WTC11 (cell line): ENCODE measurements at regions not wholly inside any gene's neighbourhood (a gene's known extent, or its start where the extent isn't known, plus 50 kb on each side); places are given as distances from the start of the nearest gene placed in this dataset.

Experiments used
- CREB1 ChIP-seq: sonication (generic); formaldehyde crosslinking; IDR thresholded peaks from 2 replicates; pipeline ENCODE4 v1.8.0; 2023; ENCODE audit warnings: mild to moderate bottlenecking, missing genetic modification reagents
- E2F4 ChIP-seq: sonication (generic); formaldehyde crosslinking; IDR thresholded peaks from 2 replicates; pipeline ENCODE4 v1.8.1; 2022; ENCODE audit warnings: low read depth, mild to moderate bottlenecking, moderate library complexity, missing genetic modification reagents, borderline replicate concordance
- MAX ChIP-seq: sonication (generic); formaldehyde crosslinking; IDR thresholded peaks from 2 replicates; pipeline ENCODE4 v1.8.0; 2022; ENCODE audit warnings: mild to moderate bottlenecking, missing genetic modification reagents
- NR2C2 ChIP-seq: sonication (generic); formaldehyde crosslinking; IDR thresholded peaks from 2 replicates; pipeline ENCODE4 v1.8.0; 2022; ENCODE audit warnings: mild to moderate bottlenecking, missing genetic modification reagents
- SP1 ChIP-seq: sonication (generic); formaldehyde crosslinking; conservative IDR thresholded peaks from 2 replicates; pipeline ENCODE4 v1.8.1; 2022; ENCODE audit warnings: missing genetic modification reagents
- TCF7 ChIP-seq: sonication (generic); formaldehyde crosslinking; IDR thresholded peaks from 2 replicates; pipeline ENCODE4 v1.8.0; 2022; ENCODE audit warnings: mild to moderate bottlenecking, low read depth, missing genetic modification reagents, moderate library complexity
- USF1 ChIP-seq: sonication (generic); formaldehyde crosslinking; IDR thresholded peaks from 2 replicates; pipeline ENCODE4 v1.8.0; 2022; ENCODE audit warnings: mild to moderate bottlenecking, missing genetic modification reagents
- ZNF219 ChIP-seq: sonication (generic); formaldehyde crosslinking; IDR thresholded peaks from 2 replicates; pipeline ENCODE4 v1.8.0; 2023; ENCODE audit warnings: missing genetic modification reagents, mild to moderate bottlenecking, borderline replicate concordance
- TF ChIP-seq, protein P1 (sequence below): fragments of 200-600 bp; IDR thresholded peaks from 2 replicates; pipeline ENCODE4 v1.8.0; 2022; ENCODE audit warnings: antibody characterized with exemption
- TF ChIP-seq, protein P2 (sequence below): sonication (generic); formaldehyde crosslinking; IDR thresholded peaks from 2 replicates; pipeline ENCODE4 v1.8.0; 2022; ENCODE audit warnings: mild to moderate bottlenecking, missing genetic modification reagents

DNA sequence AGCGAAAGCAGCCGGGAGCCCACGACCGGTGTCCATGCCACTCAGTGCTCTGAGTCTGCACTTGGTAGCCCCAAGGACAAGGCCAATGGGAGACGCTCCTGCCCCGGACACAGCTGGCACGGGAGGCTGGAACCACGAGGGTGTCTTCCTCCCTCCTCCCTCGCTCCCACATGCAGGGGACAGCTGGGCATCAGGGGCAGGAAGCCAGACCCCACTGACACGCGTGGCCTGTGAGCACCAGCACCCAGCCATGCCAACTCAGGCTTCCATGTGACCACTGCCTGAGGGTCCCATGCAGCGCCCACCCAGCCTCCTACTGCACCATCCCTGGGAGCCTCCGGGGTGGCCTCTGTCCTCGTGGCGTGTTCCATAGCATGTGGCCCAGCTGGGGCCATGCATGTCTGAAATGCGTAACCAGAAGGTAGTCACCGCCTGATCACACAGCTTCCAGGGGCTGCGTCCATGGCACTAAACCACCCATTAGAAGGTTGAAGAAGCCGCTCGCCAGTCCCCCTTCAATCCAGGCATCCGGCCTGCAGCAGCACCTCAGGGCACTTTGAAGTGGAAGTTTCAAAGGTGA lies 323.2 kb upstream of the SALL3 start:
- TF ChIP-seq, protein P1, sequence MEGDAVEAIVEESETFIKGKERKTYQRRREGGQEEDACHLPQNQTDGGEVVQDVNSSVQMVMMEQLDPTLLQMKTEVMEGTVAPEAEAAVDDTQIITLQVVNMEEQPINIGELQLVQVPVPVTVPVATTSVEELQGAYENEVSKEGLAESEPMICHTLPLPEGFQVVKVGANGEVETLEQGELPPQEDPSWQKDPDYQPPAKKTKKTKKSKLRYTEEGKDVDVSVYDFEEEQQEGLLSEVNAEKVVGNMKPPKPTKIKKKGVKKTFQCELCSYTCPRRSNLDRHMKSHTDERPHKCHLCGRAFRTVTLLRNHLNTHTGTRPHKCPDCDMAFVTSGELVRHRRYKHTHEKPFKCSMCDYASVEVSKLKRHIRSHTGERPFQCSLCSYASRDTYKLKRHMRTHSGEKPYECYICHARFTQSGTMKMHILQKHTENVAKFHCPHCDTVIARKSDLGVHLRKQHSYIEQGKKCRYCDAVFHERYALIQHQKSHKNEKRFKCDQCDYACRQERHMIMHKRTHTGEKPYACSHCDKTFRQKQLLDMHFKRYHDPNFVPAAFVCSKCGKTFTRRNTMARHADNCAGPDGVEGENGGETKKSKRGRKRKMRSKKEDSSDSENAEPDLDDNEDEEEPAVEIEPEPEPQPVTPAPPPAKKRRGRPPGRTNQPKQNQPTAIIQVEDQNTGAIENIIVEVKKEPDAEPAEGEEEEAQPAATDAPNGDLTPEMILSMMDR, result no peak
- TF ChIP-seq MAX (CRISPR knock-in tag) (no peak), CREB1 (CRISPR knock-in tag) (no peak), TCF7 (no peak), NR2C2 (CRISPR knock-in tag) (no peak), ZNF219 (CRISPR knock-in tag) (no peak), SP1 (CRISPR knock-in tag) (no peak), USF1 (CRISPR knock-in tag) (no peak), E2F4 (CRISPR knock-in tag) (no peak)
- TF ChIP-seq, protein P2, sequence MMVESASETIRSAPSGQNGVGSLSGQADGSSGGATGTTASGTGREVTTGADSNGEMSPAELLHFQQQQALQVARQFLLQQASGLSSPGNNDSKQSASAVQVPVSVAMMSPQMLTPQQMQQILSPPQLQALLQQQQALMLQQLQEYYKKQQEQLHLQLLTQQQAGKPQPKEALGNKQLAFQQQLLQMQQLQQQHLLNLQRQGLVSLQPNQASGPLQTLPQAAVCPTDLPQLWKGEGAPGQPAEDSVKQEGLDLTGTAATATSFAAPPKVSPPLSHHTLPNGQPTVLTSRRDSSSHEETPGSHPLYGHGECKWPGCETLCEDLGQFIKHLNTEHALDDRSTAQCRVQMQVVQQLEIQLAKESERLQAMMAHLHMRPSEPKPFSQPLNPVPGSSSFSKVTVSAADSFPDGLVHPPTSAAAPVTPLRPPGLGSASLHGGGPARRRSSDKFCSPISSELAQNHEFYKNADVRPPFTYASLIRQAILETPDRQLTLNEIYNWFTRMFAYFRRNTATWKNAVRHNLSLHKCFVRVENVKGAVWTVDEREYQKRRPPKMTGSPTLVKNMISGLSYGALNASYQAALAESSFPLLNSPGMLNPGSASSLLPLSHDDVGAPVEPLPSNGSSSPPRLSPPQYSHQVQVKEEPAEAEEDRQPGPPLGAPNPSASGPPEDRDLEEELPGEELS (CRISPR knock-in tag), result no peak
